ENCODE measurements at regions not wholly inside any gene's neighbourhood (a gene's known extent, or its start where the extent isn't known, plus 50 kb on each side); places are given as distances from the start of the nearest gene placed in this dataset.

DNA sequence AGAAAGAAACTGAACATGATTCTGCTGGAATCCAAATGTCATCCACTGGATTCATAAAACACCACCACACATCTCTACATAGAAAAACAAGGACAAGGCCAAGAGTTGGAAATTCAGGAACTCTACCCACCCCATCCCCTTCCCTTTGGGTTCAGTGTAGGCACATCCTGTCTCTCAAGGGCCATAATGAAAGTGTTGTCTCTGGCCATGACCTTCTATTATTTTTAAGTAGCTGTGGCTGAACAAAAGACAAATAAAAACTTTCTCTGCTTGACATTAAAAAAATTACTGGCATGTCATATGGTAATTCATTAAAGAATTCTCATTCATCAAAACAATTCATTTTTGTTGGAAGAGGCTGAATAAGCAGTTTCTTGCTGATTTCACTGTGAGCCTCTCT lies 54.9 kb upstream of the ZBTB18 start:
- no peaks in the 10 kb centered on the region for H3K36me3 ChIP-seq (ENCODE audit: insufficient read depth, low read length)
- no peaks in the 10 kb centered on the region for H3K9me3 ChIP-seq (ENCODE audit: control insufficient read depth, insufficient read depth, low read length)
- H3K9ac ChIP-seq (ENCODE audit: low read depth, low read length), result no peak overlapping the region
- H3K4me1 ChIP-seq (ENCODE audit: insufficient read depth, low read length), result no peaks in the 10 kb centered on the region

DNA sequence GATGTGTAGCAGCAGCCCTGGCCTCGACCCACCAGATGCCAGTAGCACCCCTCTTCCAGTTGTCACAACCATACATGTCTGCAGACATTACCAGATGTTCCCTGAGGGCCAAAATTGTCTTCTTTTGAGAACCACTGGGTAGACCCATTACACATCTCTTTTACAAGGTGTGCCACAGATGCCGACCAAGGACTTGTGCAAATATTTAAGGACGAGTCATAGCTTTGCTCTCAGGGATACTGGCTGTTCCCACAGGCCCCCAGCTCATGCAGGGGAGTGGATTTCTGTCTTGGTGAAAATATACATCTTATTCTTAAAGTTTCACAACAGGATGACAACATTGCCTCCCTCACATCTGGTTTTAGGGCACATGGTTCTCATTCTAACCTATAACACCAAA lies 59.4 kb upstream of the ZBTB18 start:
- Histone ChIP-seq H3K4me1 (ENCODE audit: insufficient read depth, low read length) (no peaks in the 10 kb centered on the region), H3K36me3 (ENCODE audit: insufficient read depth, low read length) (no peaks in the 10 kb centered on the region), H3K9ac (ENCODE audit: low read depth, low read length) (no peak overlapping the region), H3K9me3 (ENCODE audit: control insufficient read depth, insufficient read depth, low read length) (peaks cover 10% of the 10 kb centered on the region)

DNA sequence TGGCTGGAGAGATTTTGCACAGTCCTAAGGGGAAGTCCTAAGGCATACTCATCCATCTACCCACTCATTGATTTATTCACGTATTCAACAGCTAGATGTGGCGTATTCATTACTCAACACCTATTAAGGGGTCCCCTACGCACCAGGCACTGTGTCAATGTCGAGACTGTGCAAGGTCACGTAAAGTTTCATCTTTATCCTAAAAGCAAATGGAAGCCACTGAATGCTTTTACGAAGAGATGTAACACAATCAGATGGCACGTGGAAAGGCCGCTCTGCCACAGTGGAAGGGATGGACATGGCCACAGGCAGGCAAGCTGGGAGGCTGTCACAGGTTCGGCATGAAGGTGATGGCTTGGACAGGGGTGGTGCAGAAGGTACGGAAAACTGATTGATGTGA lies 66.3 kb upstream of the ZBTB18 start:
- H3K9me3 ChIP-seq (ENCODE audit: control insufficient read depth, insufficient read depth, low read length), result peaks cover 10% of the 10 kb centered on the region
- no peaks in the 10 kb centered on the region for H3K36me3 ChIP-seq (ENCODE audit: insufficient read depth, low read length)
- no peak overlapping the region for H3K9ac ChIP-seq (ENCODE audit: low read depth, low read length)
- H3K4me1 ChIP-seq (ENCODE audit: insufficient read depth, low read length), result no peaks in the 10 kb centered on the region

DNA sequence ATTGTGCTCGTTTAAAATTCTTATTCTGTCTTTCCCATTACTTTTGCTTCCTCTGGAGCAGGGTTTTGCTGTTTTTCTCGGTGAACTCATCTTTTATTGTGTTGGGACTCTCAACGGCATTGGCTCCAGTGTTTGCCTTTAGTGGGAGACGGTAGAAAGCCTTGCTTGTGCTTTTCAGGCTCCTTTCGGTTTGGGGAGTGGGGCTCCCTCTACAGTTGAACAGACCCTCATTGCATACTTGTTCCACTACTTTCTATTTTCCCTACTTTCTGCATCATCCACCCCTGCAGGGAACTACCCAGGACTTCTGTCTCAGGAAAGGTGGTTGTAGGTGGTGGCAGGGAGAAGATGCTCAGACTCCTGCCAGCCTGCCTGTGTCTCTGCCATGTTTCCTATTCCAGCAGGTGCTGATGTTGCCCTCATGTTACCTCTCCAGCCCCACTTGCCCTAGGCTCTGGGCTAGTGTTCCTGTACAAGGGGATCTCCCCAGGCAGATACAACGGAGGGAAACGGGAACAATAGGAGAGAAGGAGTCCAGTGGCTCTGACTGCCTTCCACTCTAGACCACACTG lies 68.5 kb upstream of the ZBTB18 start:
- H3K36me3 ChIP-seq (ENCODE audit: insufficient read depth, low read length), result no peaks in the 10 kb centered on the region
- no peak overlapping the region for H3K9ac ChIP-seq (ENCODE audit: low read depth, low read length)
- peaks cover 6% of the 10 kb centered on the region; the same call in 1 of the 2 replicates for H3K9me3 ChIP-seq (ENCODE audit: control insufficient read depth, insufficient read depth, low read length)
- no peaks in the 10 kb centered on the region for H3K4me1 ChIP-seq (ENCODE audit: insufficient read depth, low read length)

DNA sequence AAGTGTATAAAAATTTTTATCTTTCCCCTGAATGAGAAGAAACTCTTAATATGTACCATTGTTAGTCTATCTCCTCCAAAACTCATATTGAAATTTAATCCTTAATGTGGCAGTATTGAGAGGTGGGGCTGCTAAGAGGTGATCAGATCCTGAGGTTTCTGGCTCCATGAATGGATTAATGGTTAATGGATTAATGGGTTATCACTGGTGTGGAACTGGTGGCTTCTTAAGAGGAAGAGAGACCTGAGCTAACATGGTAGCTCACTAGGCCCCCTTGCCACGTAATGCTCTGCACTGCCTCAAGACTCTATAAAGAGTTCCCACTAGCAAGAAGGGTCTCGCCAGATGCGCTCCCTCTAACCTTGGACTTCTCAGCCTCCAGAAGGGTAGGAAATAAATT lies 70.6 kb upstream of the ZBTB18 start:
- Histone ChIP-seq H3K9me3 (ENCODE audit: control insufficient read depth, insufficient read depth, low read length) (no peaks in the 10 kb centered on the region), H3K9ac (ENCODE audit: low read depth, low read length) (no peak overlapping the region), H3K36me3 (ENCODE audit: insufficient read depth, low read length) (no peaks in the 10 kb centered on the region), H3K4me1 (ENCODE audit: insufficient read depth, low read length) (no peaks in the 10 kb centered on the region)

DNA sequence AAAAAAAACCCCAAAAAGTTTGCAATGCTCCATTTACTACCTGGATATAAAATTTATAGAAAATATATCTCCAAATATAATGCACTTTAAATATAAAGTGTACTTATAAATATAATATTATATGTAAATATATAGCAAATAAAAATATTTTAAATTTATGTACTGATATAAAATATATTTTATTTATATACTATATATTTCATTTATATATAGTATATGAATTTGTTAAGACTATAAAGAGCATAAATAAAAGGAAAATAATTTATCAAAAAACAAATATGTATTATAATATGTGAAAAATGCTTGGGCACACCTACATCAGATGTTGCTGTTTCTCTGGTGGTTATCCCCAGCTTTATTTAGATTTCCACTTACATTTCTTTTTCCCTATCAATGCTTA lies 71.0 kb upstream of the ZBTB18 start:
- H3K4me1 ChIP-seq (ENCODE audit: insufficient read depth, low read length), result no peaks in the 10 kb centered on the region
- H3K9ac ChIP-seq (ENCODE audit: low read depth, low read length), result no peak overlapping the region
- H3K36me3 ChIP-seq (ENCODE audit: insufficient read depth, low read length), result no peaks in the 10 kb centered on the region
- H3K9me3 ChIP-seq (ENCODE audit: control insufficient read depth, insufficient read depth, low read length), result no peaks in the 10 kb centered on the region

DNA sequence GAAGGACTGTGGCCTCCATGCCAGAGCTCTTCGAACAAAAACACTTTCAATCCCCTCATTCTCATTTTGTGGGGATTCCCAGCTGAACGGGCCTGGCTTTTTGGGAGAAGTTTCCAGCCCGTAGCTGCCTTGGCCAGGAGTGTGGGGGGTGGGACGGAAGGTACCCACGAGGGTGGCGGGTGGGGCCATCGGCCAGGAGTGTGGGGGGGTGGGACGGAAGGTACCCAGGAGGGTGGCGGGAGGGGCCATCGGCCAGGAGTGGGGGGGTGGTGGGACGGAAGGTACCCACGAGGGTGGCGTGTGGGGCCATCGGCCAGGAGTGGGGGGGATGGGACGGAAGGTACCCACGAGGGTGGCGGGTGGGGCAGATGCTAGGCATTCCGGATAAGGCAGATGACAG lies 71.7 kb upstream of the ZBTB18 start:
- Histone ChIP-seq H3K36me3 (ENCODE audit: insufficient read depth, low read length) (no peaks in the 10 kb centered on the region), H3K4me1 (ENCODE audit: insufficient read depth, low read length) (no peaks in the 10 kb centered on the region), H3K9me3 (ENCODE audit: control insufficient read depth, insufficient read depth, low read length) (no peaks in the 10 kb centered on the region), H3K9ac (ENCODE audit: low read depth, low read length) (no peak overlapping the region)

DNA sequence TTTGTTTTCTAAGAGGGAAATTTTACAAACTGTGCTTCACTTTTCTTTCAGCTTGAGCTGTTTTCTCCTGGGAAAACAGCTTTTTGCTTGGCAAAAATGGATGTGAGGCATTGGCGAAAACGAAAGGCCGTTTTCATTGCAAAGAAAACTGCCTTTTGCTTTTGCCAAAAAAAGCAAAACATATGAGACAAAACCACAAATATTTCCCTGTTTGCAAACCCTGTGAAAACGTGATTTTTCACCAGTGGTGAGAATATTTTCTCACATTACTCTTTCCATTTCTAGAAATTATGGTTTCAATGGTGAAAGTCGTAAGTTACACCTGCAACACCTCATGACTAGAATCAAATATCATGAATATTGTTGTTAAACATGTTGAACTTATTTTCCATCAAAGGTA lies 74.0 kb upstream of the ZBTB18 start:
- no peaks in the 10 kb centered on the region for H3K4me1 ChIP-seq (ENCODE audit: insufficient read depth, low read length)
- no peaks in the 10 kb centered on the region for H3K9me3 ChIP-seq (ENCODE audit: control insufficient read depth, insufficient read depth, low read length)
- no peaks in the 10 kb centered on the region for H3K36me3 ChIP-seq (ENCODE audit: insufficient read depth, low read length)
- no peak overlapping the region for H3K9ac ChIP-seq (ENCODE audit: low read depth, low read length)

DNA sequence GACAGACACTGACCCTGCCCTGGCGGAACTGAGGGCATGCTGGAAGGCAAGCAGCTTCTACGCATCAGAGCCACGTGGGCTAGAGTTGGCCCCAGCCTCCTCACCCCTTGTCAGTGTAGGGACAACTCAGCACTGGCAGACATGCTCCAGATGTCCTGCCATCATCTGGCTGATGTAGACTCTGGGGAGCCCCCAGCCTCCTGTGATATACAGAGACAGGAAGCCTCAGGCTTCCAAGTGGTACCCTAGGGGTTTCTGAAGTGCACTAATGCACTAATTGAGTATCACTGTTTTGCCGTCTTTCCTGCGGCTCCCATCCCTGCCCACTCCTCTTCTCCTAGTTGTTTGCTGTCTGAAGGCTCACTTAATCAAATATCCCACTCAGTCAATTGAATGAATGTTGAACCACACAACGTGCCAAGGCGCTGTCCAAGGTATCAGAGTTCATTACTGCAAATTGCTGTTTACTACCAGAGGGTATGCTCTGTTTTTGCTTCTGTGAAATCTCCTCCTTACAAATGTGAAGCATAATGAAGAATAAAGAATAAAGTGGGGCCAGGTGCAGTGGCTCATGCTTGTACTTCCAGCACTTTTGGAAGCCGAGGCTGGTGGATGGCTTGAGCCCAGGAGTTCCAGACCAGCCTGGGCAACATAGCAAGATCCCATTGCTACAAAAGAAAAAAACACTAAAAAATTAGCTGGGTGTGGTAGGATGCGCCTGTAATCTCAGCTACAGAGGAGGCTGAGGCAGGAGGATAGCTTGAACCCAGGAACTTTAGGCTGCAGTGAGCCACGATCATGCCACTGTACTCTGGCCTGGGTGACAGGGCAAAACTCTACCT lies 76.4 kb upstream of the ZBTB18 start:
- H3K9me3 ChIP-seq (ENCODE audit: control insufficient read depth, insufficient read depth, low read length), result no peaks in the 10 kb centered on the region
- no peaks in the 10 kb centered on the region for H3K36me3 ChIP-seq (ENCODE audit: insufficient read depth, low read length)
- no peak overlapping the region for H3K9ac ChIP-seq (ENCODE audit: low read depth, low read length)
- no peaks in the 10 kb centered on the region for H3K4me1 ChIP-seq (ENCODE audit: insufficient read depth, low read length)

DNA sequence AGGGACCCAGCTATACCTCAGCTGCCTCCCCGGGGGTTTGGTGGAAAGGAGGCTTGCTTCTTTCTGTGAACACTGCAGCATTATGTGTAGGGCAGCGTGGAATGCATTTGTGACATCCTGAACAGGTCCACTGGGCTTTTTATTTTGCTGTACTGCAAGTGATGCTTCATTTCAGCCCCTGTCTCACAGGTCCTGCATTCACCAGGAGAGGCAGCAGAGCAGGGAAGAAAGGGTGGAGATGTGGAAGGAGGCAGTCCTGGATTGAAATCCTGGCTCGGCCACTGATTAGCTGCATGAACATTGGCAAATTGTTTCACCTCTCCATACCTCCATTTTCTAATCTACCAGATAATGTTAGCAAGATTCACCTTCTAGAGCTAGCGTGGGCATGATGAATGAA lies 77.9 kb upstream of the ZBTB18 start:
- H3K9ac ChIP-seq (ENCODE audit: low read depth, low read length), result no peak overlapping the region
- H3K9me3 ChIP-seq (ENCODE audit: control insufficient read depth, insufficient read depth, low read length), result no peaks in the 10 kb centered on the region
- H3K36me3 ChIP-seq (ENCODE audit: insufficient read depth, low read length), result no peaks in the 10 kb centered on the region
- peaks cover 6% of the 10 kb centered on the region for H3K4me1 ChIP-seq (ENCODE audit: insufficient read depth, low read length)

DNA sequence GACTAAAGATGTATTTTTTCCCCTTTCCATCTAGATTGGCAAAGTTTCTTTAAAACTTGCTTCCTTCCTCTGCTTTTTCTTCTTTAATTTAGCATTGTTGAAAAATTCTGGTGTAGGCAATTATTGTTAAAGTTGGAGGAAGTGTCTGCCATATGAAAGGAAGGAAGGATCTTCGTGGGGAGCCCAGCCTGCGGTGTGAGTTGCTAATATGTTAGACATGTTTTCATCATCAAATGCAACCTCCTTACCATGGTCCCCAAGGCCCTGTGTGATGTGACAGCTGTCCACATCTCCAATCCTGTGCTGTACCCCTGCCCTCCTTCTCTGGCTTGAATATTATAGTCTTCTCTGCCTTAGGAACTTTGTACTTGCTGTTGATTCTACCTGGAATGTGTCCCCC lies 81.0 kb upstream of the ZBTB18 start:
- Histone ChIP-seq H3K4me1 (ENCODE audit: insufficient read depth, low read length) (peaks cover 11% of the 10 kb centered on the region), H3K9ac (ENCODE audit: low read depth, low read length) (no peak overlapping the region)

DNA sequence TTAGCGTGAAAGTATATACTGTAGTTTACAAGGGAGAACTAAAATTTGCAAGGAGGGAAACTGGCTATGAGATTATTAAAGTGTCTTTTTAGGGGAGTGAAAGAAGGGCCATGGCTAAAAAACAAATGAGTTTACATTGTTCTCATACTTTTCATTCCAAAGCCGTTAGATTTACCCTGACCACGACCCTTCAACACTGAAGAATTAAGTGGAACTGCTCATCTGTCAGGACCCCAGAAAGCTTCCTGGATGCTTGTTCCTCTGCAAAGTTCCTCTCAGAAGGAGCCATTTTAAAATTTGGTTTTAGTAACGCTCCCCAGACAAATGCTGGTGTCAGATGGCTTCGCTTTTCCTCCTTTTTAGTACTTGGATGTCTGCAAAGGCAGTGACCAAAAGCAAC lies 82.7 kb upstream of the ZBTB18 start:
- no peaks in the 10 kb centered on the region for H3K36me3 ChIP-seq (ENCODE audit: insufficient read depth, low read length)
- peaks cover 11% of the 10 kb centered on the region for H3K4me1 ChIP-seq (ENCODE audit: insufficient read depth, low read length)
- no peaks in the 10 kb centered on the region for H3K9me3 ChIP-seq (ENCODE audit: control insufficient read depth, insufficient read depth, low read length)
- 0 out of 2 replicates have a peak overlapping the region, but pooled peaks have one; percentile 10 for H3K9ac ChIP-seq (ENCODE audit: low read depth, low read length)

More for the DNA sequence above, 81.0 kb upstream of the ZBTB18 start:
- no peaks in the 10 kb centered on the region for H3K9me3 ChIP-seq (ENCODE audit: control insufficient read depth, insufficient read depth, low read length)
- no peaks in the 10 kb centered on the region for H3K36me3 ChIP-seq (ENCODE audit: insufficient read depth, low read length)

DNA sequence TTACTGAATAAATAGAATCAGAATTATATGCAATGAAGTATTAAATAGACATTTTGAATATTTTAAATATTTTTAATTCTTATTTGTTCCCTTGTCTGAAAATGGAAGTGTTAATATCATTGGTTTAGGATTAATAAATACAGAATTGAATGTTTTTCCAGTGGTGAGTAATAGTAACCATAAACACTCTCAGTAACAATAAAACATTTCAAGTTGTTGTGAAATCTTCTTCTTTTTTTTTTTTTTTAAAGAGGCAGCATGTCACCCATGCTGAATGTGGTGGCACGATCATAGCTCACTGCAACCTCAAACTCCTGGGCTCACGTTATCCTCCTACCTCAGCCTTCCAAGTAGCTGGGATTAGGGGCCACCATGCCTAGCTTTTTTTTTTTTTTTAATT lies 86.2 kb upstream of the ZBTB18 start:
- H3K9me3 ChIP-seq (ENCODE audit: control insufficient read depth, insufficient read depth, low read length), result no peaks in the 10 kb centered on the region
- H3K4me1 ChIP-seq (ENCODE audit: insufficient read depth, low read length), result peaks cover 11% of the 10 kb centered on the region
- no peak overlapping the region for H3K9ac ChIP-seq (ENCODE audit: low read depth, low read length)
- H3K36me3 ChIP-seq (ENCODE audit: insufficient read depth, low read length), result no peaks in the 10 kb centered on the region

DNA sequence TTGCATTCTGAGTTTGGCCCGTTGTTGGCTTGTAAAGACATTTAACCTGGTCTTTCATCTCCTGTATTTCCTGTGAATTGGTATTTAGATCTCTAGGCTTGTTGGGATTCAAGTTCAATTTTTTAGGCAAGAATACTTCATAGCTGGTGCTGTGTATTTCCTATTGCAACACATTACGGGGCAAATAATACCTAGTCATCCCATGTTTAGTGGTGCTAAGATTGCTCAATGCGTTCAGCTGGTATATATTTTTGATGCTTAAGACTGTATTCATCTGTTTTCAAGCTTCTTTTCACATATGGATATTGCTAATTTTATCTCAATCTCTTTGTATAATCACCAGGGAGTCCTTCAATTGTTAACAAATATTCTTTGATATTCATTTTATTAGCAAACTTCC lies 87.5 kb upstream of the ZBTB18 start:
- Histone ChIP-seq H3K9ac (ENCODE audit: low read depth, low read length) (no peak overlapping the region), H3K36me3 (ENCODE audit: insufficient read depth, low read length) (no peaks in the 10 kb centered on the region), H3K9me3 (ENCODE audit: control insufficient read depth, insufficient read depth, low read length) (no peaks in the 10 kb centered on the region), H3K4me1 (ENCODE audit: insufficient read depth, low read length) (peaks cover 19% of the 10 kb centered on the region)

DNA sequence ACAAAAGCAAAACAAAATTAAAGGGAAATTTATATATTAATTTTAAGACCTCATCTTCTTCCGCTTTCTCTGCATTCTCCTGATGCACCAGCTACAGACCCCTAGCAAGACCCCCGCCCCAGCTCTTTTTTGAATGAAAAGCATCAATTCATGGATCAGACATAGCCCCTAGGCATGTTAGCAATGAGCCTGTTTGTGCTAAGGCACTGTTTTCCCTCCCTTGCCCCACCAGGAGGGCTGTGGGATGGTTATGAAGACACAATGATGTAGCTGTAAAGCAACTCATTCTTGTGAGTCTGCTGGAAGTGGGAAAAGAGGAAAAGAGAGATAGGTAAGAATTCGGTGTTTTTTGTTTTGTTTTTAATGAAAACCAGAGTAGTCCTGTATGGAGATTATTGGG lies 88.5 kb upstream of the ZBTB18 start:
- H3K36me3 ChIP-seq (ENCODE audit: insufficient read depth, low read length), result no peaks in the 10 kb centered on the region
- no peaks in the 10 kb centered on the region for H3K9me3 ChIP-seq (ENCODE audit: control insufficient read depth, insufficient read depth, low read length)
- peaks cover 10% of the 10 kb centered on the region for H3K4me1 ChIP-seq (ENCODE audit: insufficient read depth, low read length)
- no peak overlapping the region for H3K9ac ChIP-seq (ENCODE audit: low read depth, low read length)

Measured in ES-I3 (cell line).